Stimulated activated naive B cell treated with anti-CD40 and anti-IgM and Interleukin-4, amounts not matched to agents 10 μg/mL and 1 μg/mL and 100 μg/mL, for 72 hours (primary cell): ENCODE measurements at regions not wholly inside any gene's neighbourhood (a gene's known extent, or its start where the extent isn't known, plus 50 kb on each side); places are given as distances from the start of the nearest gene placed in this dataset.

Experiments used
- ATAC-seq, 2 donors: fragments of 150-1000 bp; cut with Tn5 transposase; replicated peaks; 2 replicates each; pipeline ENCODE4 v1.10.0; 2021; ENCODE audit warnings: moderate library complexity in 1 of 2
- DNase-seq: peaks from one replicate; pipeline ENCODE4 v3.0.0; 2021
- H3K27ac Mint-ChIP-seq: one replicate; pipeline ENCODE4 v1.8.0; 2022; ENCODE audit warnings: mild to moderate bottlenecking, mixed read lengths
- H3K27me3 Mint-ChIP-seq, 2 donors: one replicate each; pipeline ENCODE4 v1.8.0; 2022; ENCODE audit warnings: mixed read lengths in 2 of 2
- H3K36me3 Mint-ChIP-seq, 2 donors: one replicate each; pipeline ENCODE4 v1.8.0; 2022; ENCODE audit warnings: mixed read lengths in 2 of 2, mild to moderate bottlenecking in 1 of 2
- H3K4me1 Mint-ChIP-seq, 2 donors: one replicate each; pipeline ENCODE4 v1.8.0; 2022; ENCODE audit warnings: mixed read lengths in 2 of 2, mild to moderate bottlenecking in 1 of 2
- H3K4me3 Mint-ChIP-seq, 2 donors: one replicate each; pipeline ENCODE4 v1.8.0; 2022; ENCODE audit warnings: mild to moderate bottlenecking in 2 of 2, mixed read lengths in 2 of 2, moderate library complexity in 1 of 2
- H3K9me3 Mint-ChIP-seq, 2 donors: one replicate each; pipeline ENCODE4 v1.8.0; 2022; ENCODE audit warnings: mixed read lengths in 2 of 2, mild to moderate bottlenecking in 1 of 2

DNA sequence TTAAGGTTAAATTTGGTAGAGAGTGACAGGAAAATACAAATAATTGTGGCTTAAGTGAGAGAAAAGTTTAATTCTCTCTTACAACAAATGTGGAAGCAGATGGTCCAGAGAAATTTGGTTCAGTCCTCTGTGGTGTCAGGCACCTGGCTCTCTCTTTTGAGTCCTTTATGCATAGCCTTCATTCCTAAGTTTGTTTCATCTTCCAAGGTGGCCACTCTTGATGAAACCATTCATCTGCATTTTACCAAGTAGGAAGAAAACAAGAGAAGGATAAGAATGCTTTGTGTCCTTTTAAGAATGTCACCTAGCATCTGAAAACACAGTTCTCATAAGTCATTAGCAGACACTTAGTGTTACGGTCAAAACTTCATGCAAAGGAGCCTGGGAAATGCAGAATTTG lies 442.5 kb downstream of the CCER1 start:
- Mint-ChIP-seq H3K27me3 (no peaks in the 10 kb centered on the region), H3K4me1 (peaks cover 0 to 2% of the 10 kb centered on the region in 2 donors), H3K4me3 (no peak overlapping the region), H3K36me3 (no peaks in the 10 kb centered on the region), H3K9me3 (no peaks in the 10 kb centered on the region), H3K27ac (no peak overlapping the region)
- no peak for ATAC-seq
- DNase-seq: no peak

DNA sequence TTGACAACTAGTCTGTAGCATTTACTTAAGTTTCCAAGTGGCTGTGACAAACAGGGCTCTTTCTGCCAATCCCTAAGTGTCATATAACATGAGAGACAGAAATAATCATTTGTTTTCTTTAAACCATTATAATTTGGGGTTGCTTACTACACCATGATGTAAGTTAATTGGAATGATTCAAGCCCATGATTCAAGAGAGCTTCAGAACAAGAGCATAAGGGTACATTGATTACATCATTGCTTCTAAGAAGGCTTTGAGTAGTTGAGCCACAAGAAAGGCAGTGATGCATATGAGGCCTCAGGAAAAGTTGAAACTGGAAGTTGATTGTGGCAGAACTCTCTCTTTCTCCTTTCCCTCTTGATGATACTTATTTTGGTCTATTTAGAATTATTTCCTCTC lies 444.0 kb downstream of the CCER1 start:
- ATAC-seq: no peak
- H3K36me3 Mint-ChIP-seq: no peaks in the 10 kb centered on the region
- H3K27me3 Mint-ChIP-seq: no peaks in the 10 kb centered on the region
- H3K27ac Mint-ChIP-seq: no peak overlapping the region
- H3K9me3 Mint-ChIP-seq: no peaks in the 10 kb centered on the region
- H3K4me3 Mint-ChIP-seq: no peak overlapping the region
- DNase-seq: no peak
- H3K4me1 Mint-ChIP-seq: peaks cover 0 to 2% of the 10 kb centered on the region in 2 donors

DNA sequence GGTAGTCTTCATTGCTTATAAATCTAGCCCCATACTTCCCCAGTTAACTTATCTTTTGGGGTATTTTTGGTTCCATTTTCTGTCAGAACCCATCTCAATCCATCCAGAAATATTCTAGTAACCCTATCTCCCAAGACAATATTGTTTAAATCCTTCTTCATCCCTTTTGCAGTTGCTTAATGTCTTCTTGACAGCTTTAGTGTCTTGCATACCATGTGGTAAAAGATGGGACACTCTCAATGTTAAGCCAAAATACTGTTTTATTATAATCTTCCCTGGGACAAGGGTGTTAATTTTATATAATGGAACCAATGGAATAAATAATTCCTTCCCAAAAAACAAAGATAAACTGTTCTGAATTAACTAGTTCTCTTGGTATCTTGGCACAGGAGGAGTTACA lies 450.2 kb downstream of the CCER1 start:
- DNase-seq (no peak), ATAC-seq (no peak)
- Mint-ChIP-seq H3K27me3 (no peaks in the 10 kb centered on the region), H3K4me1 (no peaks in the 10 kb centered on the region), H3K36me3 (no peaks in the 10 kb centered on the region), H3K4me3 (no peak overlapping the region), H3K9me3 (peaks cover 0 to 6% of the 10 kb centered on the region in 2 donors), H3K27ac (no peak overlapping the region)

DNA sequence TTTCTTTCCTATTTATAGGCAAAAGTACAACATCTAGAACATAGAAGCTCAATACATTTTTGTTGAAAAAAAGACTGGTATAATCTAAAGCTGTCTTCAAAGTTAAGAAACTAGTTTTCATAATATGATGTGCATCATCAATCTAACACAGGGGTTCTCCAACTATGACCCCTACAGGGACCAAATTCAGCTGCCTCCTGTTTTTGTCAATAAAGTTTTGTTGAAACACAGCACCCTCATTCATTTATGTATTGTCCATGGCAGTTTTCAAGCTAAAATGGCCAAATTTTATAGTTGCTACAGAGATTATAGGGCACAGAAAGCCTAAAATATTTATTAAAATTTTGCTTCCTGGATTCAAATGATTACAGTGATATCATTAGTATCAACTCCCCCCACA lies 452.9 kb downstream of the CCER1 start:
- H3K9me3 Mint-ChIP-seq: peaks cover 0 to 6% of the 10 kb centered on the region in 2 donors
- H3K4me3 Mint-ChIP-seq: no peak overlapping the region
- H3K27ac Mint-ChIP-seq: no peak overlapping the region
- no peaks in the 10 kb centered on the region for H3K4me1 Mint-ChIP-seq
- no peak for ATAC-seq
- H3K36me3 Mint-ChIP-seq: no peaks in the 10 kb centered on the region
- H3K27me3 Mint-ChIP-seq: no peaks in the 10 kb centered on the region
- DNase-seq: no peak

DNA sequence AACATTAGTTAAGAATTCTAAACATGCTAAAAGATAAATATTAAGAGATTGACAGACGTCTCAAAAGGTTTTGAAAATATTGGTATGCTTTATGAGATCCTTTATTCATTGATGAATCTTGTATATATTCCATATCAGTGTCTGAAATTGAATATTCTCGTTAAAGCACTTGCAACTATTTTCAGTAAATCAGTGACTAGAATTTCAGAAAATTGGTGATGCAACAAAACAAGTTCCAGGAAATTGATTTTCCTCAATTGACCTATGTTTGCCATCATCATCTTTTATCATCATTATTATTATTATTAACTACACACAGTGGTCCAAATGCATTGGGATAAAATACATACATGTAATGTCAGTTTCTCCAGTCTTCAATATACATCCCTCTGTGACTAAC lies 453.6 kb downstream of the CCER1 start:
- Mint-ChIP-seq H3K9me3 (peaks cover 0 to 6% of the 10 kb centered on the region in 2 donors), H3K27me3 (no peaks in the 10 kb centered on the region), H3K36me3 (no peaks in the 10 kb centered on the region), H3K27ac (no peak overlapping the region), H3K4me3 (no peak overlapping the region), H3K4me1 (no peaks in the 10 kb centered on the region)
- DNase-seq: no peak
- no peak for ATAC-seq

DNA sequence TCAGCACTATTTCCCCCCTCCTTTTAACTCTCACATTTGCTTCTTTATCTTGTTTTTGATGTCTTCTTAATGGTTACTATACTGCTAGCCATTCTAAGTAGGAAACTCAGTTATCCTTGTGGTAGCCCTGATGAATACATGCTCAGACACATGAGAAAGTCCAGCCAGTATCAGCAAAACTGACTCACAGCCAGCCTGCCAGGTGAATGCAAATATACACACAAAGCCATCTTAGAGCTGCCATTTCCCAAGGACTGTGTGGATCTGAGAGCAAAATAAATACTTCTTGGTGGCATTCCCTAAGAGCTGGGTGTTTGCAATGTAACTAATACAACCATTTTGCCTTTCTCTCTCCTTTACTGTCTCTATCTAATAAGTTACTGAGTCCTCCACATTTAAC lies 455.2 kb downstream of the CCER1 start:
- H3K27ac Mint-ChIP-seq: no peak overlapping the region
- DNase-seq (no peak), ATAC-seq (no peak)
- H3K9me3 Mint-ChIP-seq: peaks cover 0 to 6% of the 10 kb centered on the region in 2 donors
- no peaks in the 10 kb centered on the region for H3K27me3 Mint-ChIP-seq
- no peak overlapping the region for H3K4me3 Mint-ChIP-seq
- H3K36me3 Mint-ChIP-seq: no peaks in the 10 kb centered on the region
- no peaks in the 10 kb centered on the region for H3K4me1 Mint-ChIP-seq

DNA sequence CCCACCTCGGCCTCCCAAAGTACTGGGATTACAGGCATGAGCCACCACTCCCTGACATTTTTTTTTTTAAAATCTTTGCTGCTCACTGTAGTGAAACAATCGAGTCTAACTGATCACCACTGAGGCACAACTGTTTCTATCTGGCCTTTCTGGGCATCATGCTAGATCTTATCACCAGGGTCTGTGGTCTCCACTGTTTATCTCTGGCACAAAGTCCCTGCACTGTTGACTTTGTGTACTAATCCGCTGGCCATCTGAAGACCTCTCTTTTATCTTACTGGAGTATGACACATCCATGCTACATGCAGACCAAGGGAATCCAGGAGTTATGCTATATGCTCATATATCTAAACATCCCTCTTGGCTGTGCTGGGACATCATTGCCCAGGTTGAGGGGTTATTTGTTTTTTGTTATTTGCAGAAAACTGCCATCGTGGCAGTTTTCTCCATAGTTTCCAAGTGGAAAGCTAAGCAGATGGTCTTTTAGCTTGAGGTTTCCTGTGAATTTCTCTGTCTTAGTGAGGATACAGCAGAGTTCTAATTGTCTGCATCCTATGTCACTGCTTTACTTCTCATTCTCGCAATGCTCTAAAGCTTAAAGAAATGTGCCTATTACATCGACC lies 456.9 kb downstream of the CCER1 start:
- no peak for ATAC-seq
- Mint-ChIP-seq H3K27ac (no peak overlapping the region), H3K4me1 (no peaks in the 10 kb centered on the region), H3K36me3 (no peaks in the 10 kb centered on the region), H3K9me3 (peaks cover 0 to 1% of the 10 kb centered on the region in 2 donors), H3K27me3 (no peaks in the 10 kb centered on the region), H3K4me3 (no peak overlapping the region)
- DNase-seq: no peak

DNA sequence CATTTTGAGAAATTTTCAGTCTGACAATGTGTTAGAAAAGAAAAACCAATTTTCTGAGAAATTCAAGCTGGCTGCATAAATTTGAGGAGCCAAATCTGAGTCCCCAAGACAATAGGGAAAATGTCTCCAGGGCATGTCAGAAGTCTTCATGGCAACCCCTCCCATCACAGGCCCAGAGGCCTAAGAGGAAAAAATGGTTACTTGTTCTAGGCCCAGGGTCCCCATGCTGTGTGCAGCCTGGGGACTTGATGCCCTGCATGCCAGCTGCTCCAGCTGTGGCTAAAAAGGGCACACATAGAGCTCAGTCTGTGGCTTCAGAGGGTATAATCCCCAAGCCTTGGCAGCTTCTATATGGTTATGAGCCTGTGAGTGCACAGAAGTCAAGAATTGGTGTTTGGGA lies 464.6 kb downstream of the CCER1 start:
- Mint-ChIP-seq H3K27me3 (no peaks in the 10 kb centered on the region), H3K9me3 (peaks cover 5 to 19% of the 10 kb centered on the region in 2 donors), H3K36me3 (no peaks in the 10 kb centered on the region), H3K4me3 (no peak overlapping the region), H3K27ac (no peak overlapping the region), H3K4me1 (no peaks in the 10 kb centered on the region)
- DNase-seq (no peak), ATAC-seq (no peak)

DNA sequence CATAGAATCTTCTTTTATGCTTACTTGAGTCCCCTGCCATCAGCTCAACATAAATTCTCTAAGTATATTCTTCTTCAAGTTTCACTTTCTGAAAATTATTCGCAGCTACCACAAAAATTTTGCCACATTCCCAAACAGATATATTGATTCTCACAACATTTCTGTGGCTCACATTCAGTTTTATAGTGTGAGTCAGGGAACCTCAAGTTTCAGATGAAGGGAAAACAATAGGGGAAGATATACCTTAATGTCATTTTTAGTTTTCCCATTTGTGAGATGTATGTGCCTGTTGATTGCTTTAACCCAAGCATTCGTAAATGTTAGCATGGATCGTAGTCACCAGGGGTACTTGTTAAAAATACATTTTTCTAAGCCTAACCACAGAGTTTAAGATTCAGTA lies 465.8 kb downstream of the CCER1 start:
- no peak for ATAC-seq
- Mint-ChIP-seq H3K4me3 (no peak overlapping the region), H3K4me1 (no peaks in the 10 kb centered on the region), H3K27ac (no peak overlapping the region), H3K36me3 (no peaks in the 10 kb centered on the region), H3K9me3 (peaks cover 5 to 19% of the 10 kb centered on the region in 2 donors), H3K27me3 (no peaks in the 10 kb centered on the region)
- no peak for DNase-seq

DNA sequence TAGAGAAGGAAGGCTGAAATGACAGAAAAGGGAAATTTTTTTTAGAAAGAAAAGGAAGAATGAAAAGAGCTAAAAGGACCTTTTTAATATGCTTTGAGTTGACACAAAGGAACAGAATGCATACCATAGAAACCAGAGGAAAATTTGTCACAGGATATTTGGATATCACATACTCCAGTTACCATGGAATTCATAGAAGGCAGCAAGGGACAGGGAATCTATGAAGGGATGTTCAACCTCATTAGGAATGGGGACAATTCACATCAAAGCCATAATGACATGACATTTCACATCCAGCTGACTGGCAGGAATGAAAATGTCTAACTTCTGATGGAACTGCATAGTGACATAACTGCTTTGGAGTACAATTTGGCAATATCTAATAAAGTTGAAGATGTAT lies 469.4 kb downstream of the CCER1 start:
- Mint-ChIP-seq H3K9me3 (peaks cover 2 to 9% of the 10 kb centered on the region in 2 donors), H3K27me3 (no peaks in the 10 kb centered on the region), H3K36me3 (no peaks in the 10 kb centered on the region), H3K27ac (no peak overlapping the region), H3K4me3 (no peak overlapping the region), H3K4me1 (no peaks in the 10 kb centered on the region)
- DNase-seq: no peak
- ATAC-seq: no peak

DNA sequence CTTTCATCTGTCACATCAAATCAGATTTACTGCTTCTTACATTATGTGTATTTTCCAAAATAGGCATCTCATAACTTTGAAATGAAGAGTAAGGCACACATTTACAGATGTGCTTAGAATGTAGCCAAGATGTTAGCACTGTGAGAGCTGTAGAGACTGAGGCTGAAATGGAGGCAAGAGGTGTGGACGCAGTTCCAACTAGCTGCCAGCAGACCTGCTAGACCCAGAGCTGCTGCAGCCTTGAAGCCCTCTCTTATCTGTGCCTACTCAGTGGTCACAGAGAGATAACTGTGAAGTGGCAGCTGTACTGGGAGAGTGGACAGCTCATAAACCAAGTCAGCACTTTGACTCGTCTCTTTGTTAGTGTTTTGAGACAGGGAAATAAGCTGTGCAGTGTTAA lies 470.9 kb downstream of the CCER1 start:
- ATAC-seq (no peak), DNase-seq (no peak)
- H3K4me3 Mint-ChIP-seq: no peak overlapping the region
- no peak overlapping the region for H3K27ac Mint-ChIP-seq
- H3K27me3 Mint-ChIP-seq: no peaks in the 10 kb centered on the region
- no peaks in the 10 kb centered on the region for H3K4me1 Mint-ChIP-seq
- H3K36me3 Mint-ChIP-seq: no peaks in the 10 kb centered on the region
- H3K9me3 Mint-ChIP-seq: peaks cover 0 to 4% of the 10 kb centered on the region in 2 donors

DNA sequence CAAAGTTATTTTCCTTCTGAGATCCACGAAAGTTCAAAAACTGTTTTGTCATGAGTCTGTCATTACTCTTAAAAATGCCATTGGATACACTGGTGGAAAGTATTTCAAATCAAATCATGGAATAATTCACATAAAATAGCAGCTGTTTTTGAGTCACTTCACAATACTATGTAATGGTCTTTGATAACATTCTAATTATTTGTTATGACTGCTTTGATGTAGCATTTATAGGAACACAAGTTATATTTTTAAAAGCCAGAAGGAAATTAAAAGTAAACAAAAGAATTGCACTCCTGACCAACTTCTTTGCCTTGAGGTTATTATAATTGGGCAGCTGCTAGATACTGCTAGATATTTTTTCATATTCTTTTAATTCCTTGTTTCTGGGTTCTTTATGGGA lies 473.2 kb downstream of the CCER1 start:
- no peaks in the 10 kb centered on the region for H3K36me3 Mint-ChIP-seq
- no peak for DNase-seq
- no peak for ATAC-seq
- H3K4me3 Mint-ChIP-seq: no peak overlapping the region
- H3K4me1 Mint-ChIP-seq: no peaks in the 10 kb centered on the region
- H3K27ac Mint-ChIP-seq: no peak overlapping the region
- H3K27me3 Mint-ChIP-seq: no peaks in the 10 kb centered on the region
- no peaks in the 10 kb centered on the region for H3K9me3 Mint-ChIP-seq

DNA sequence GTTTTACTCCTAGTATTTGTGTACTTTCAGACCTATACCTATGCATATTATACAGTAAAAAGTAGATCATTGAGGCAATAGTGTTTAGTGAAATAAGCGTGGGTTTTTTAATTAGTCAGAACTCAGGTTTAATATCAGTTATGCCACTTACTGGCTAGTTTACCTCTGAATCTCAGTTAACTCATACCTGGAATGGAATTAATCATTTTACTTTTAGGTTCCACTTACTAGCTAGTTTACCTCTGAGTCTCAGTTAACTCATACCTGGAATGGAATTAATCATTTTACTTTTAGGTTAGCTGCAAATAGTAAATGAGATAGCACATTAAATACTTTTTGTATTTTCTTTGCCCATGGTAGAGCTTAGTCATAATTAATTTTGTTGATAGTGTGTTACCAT lies 475.7 kb downstream of the CCER1 start:
- Mint-ChIP-seq H3K27me3 (no peaks in the 10 kb centered on the region), H3K9me3 (no peaks in the 10 kb centered on the region), H3K27ac (no peak overlapping the region), H3K4me1 (no peaks in the 10 kb centered on the region), H3K36me3 (no peaks in the 10 kb centered on the region), H3K4me3 (no peak overlapping the region)
- ATAC-seq: no peak
- DNase-seq: no peak

DNA sequence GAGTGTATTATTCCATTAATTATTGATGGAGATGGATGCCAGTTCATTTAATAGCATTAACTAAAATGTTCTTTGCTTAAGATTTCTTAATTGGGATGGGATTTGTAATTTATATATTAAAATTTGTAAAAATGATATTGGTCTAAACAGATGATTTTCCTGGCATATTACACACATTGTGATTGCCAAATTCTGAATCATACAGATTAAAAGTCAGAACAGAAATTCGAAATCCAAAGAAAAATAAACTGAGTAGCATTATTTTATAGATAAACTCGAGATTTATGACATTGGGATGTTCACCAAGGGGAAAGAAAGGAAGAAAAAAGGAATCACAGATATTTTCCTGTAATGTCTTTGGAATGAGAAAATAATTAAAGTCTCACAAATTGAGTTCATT lies 481.1 kb downstream of the CCER1 start:
- H3K27me3 Mint-ChIP-seq: no peaks in the 10 kb centered on the region
- no peak for DNase-seq

DNA sequence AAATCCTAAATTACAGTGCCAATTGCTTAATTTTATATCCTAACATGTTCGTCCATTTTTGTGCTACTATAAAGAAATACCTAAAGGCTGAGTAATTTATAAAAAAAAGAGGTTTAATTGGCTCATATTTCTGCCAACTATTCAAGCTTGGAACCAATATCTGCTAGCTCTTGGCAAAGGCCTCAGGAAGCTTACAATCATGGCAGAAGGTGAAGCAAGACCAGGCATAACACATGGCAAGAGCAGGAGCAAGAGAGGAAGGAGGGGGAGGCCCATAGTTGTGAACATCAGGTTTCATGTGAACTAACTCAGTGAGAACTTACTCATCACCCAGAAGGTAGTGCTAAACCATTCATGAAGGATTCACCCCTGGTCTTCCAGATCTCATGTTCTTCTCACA lies 494.3 kb downstream of the CCER1 start:
- DNase-seq: no peak
- Mint-ChIP-seq H3K27me3 (peaks cover 0 to 4% of the 10 kb centered on the region in 2 donors), H3K4me3 (no peak overlapping the region)

More for the DNA sequence above, 481.1 kb downstream of the CCER1 start:
- Mint-ChIP-seq H3K4me1 (no peaks in the 10 kb centered on the region), H3K9me3 (peaks cover 0 to 4% of the 10 kb centered on the region in 2 donors), H3K27ac (no peak overlapping the region), H3K4me3 (no peak overlapping the region), H3K36me3 (no peaks in the 10 kb centered on the region)
- no peak for ATAC-seq

DNA sequence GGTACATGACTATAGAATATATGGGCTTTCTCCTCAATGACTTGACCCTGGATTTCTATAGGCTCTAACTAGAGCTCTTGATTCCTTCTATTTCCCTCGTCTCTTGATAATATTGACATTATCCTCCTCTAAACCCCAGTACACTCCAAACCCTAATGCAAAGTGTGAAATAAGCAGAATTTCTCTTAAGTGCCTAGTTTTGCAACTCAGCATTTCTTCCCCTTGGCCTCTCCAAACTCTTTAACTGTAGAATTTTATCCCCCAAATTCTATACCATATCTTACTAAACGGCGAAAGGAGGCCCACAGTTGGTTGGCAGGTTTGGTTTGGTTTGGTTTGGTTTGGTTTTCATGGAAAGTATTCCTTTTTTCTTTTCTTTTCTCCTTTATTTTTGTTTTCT lies 498.7 kb downstream of the CCER1 start:
- no peak for ATAC-seq
- Mint-ChIP-seq H3K9me3 (peaks cover 1 to 6% of the 10 kb centered on the region in 2 donors), H3K36me3 (no peaks in the 10 kb centered on the region), H3K27me3 (peaks cover 0 to 4% of the 10 kb centered on the region in 2 donors), H3K4me3 (no peak overlapping the region), H3K27ac (no peak overlapping the region), H3K4me1 (no peaks in the 10 kb centered on the region)
- no peak for DNase-seq

More for the DNA sequence above, 494.3 kb downstream of the CCER1 start:
- Mint-ChIP-seq H3K36me3 (no peaks in the 10 kb centered on the region), H3K9me3 (peaks cover 1 to 6% of the 10 kb centered on the region in 2 donors), H3K27ac (no peak overlapping the region), H3K4me1 (no peaks in the 10 kb centered on the region)
- no peak for ATAC-seq
